Stomach (tissue), 4 donors: ENCODE measurements at regions not wholly inside any gene's neighbourhood (a gene's known extent, or its start where the extent isn't known, plus 50 kb on each side); places are given as distances from the start of the nearest gene placed in this dataset.

Source experiments
- CTCF ChIP-seq, 7 experiments: fragments of 450-650 bp in 4 of 7; fragments of 200-600 bp in 3 of 7; sonication (generic) in 3 of 7; IDR thresholded peaks; one replicate each; pipeline ENCODE4 v1.5.1; 2016 to 2019; ENCODE audit warnings: antibody characterized with exemption in 7 of 7, control low read depth in 2 of 7, mild to moderate bottlenecking in 1 of 7
- POLR2A ChIP-seq, 4 donors: fragments of 450-650 bp; IDR thresholded peaks; one replicate each; pipeline ENCODE4 v1.6.1; 2016; ENCODE audit warnings: antibody characterized with exemption in 4 of 4, control low read depth in 2 of 4, mild to moderate bottlenecking in 1 of 4, moderate library complexity in 1 of 4

- no peak for TF ChIP-seq CTCF (IDR thresholded peaks at IDR 0.05)
- TF ChIP-seq POLR2A (IDR thresholded peaks at IDR 0.05) = no peak
Observed at GRCh38 chr3:127363891-127364290, 76.0 kb upstream of the PRR20G start.
